ENCODE measurements at regions not wholly inside any gene's neighbourhood (a gene's known extent, or its start where the extent isn't known, plus 50 kb on each side); places are given as distances from the start of the nearest gene placed in this dataset.

GRCh38 chr14:49408187-49408933 lies 177.8 kb downstream of the RPS29 start:
- Histone ChIP-seq H3K36me3 (no peaks in the 10 kb centered on the region), H3K4me1 (ENCODE audit: control insufficient read depth in 1 of 2, low read depth in 2 of 2) (no peaks in the 10 kb centered on the region), H3K4me3 (no peak overlapping the region), H3K9me3 (no peaks in the 10 kb centered on the region), H3K27me3 (replicated peaks; ENCODE audit: insufficient read depth) (no peaks in the 10 kb centered on the region), H3K27ac (no peak overlapping the region)
- ATAC-seq (ENCODE audit: insufficient number of reproducible peaks, low FRiP score, low read depth), result no peak
- no peak for TF ChIP-seq CTCF (IDR thresholded peaks at IDR 0.05)
- no peak for DNase-seq (ENCODE audit: low spot score)

DNA sequence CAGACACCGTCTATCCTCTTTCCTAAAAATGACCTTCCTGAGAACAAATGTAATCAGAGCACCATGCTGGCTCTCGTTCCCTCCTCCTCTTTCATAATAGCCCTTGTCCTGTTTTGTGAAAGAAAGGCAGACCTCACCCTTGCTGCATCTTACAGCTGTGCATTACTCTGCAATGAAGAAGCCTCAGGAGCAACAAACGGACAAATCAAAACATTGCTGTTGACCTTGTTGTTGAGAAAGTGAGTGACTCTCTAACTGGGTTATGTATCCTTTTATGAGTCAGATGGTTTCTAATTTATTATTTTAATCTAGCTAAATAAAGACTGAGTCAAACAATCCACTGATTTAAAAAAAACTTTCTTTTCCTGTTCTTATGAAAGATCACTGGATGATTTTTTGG lies 180.9 kb downstream of the RPS29 start:
- Histone ChIP-seq H3K27ac (no peak overlapping the region), H3K36me3 (no peaks in the 10 kb centered on the region), H3K4me1 (ENCODE audit: control insufficient read depth in 1 of 2, low read depth in 2 of 2) (no peaks in the 10 kb centered on the region), H3K4me3 (no peak overlapping the region), H3K27me3 (replicated peaks; ENCODE audit: insufficient read depth) (no peaks in the 10 kb centered on the region), H3K9me3 (no peaks in the 10 kb centered on the region)
- no peak for TF ChIP-seq CTCF (IDR thresholded peaks at IDR 0.05)
- ATAC-seq (ENCODE audit: insufficient number of reproducible peaks, low FRiP score, low read depth), result no peak
- no peak for DNase-seq (ENCODE audit: low spot score)

GRCh38 chr14:49401373-49401772 lies 184.8 kb downstream of the RPS29 start:
- Histone ChIP-seq H3K9me3 (no peaks in the 10 kb centered on the region), H3K4me3 (no peak overlapping the region), H3K27ac (no peak overlapping the region), H3K4me1 (ENCODE audit: control insufficient read depth in 1 of 2, low read depth in 2 of 2) (no peaks in the 10 kb centered on the region), H3K27me3 (replicated peaks; ENCODE audit: insufficient read depth) (no peaks in the 10 kb centered on the region), H3K36me3 (no peaks in the 10 kb centered on the region)
- TF ChIP-seq CTCF (IDR thresholded peaks at IDR 0.05), result no peak
- ATAC-seq (ENCODE audit: insufficient number of reproducible peaks, low FRiP score, low read depth) (no peak), DNase-seq (ENCODE audit: low spot score) (no peak)

- Histone ChIP-seq H3K4me1 (ENCODE audit: control insufficient read depth in 1 of 2, low read depth in 2 of 2) (no peaks in the 10 kb centered on the region), H3K9me3 (no peaks in the 10 kb centered on the region), H3K36me3 (no peaks in the 10 kb centered on the region), H3K27me3 (replicated peaks; ENCODE audit: insufficient read depth) (no peaks in the 10 kb centered on the region), H3K27ac (no peak overlapping the region), H3K4me3 (no peak overlapping the region)
- no peak for ATAC-seq (ENCODE audit: insufficient number of reproducible peaks, low FRiP score, low read depth)
- DNase-seq (ENCODE audit: low spot score), result no peak
- no peak for TF ChIP-seq CTCF (IDR thresholded peaks at IDR 0.05)
These were observed 189.4 kb downstream of the RPS29 start for GRCh38 chr14:49396801-49397200.

DNA sequence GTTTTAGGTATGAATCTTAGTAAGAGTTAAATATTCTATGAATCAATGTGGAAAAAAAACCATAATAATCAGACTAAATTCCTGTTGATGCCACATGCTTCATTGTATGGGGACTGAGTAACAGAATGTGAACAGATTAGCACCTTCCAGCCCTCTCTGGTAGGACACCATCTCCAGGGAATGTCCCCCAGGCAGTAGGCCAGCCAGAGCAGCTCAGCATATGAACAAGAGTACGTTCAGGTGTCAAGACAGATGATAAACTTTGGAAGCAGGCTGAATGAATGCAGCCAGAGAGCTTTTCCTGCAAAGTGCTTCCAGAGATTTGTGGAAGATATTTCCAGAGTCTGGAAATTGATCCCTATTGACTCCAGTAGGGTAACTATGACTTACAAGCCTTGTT lies 204.4 kb downstream of the RPS29 start:
- no peak for DNase-seq (ENCODE audit: low spot score)
- Histone ChIP-seq H3K27me3 (replicated peaks; ENCODE audit: insufficient read depth) (no peaks in the 10 kb centered on the region), H3K4me1 (ENCODE audit: control insufficient read depth in 1 of 2, low read depth in 2 of 2) (no peaks in the 10 kb centered on the region), H3K4me3 (no peak overlapping the region), H3K9me3 (no peaks in the 10 kb centered on the region), H3K36me3 (no peaks in the 10 kb centered on the region), H3K27ac (no peak overlapping the region)
- no peak for ATAC-seq (ENCODE audit: insufficient number of reproducible peaks, low FRiP score, low read depth)
- TF ChIP-seq CTCF (IDR thresholded peaks at IDR 0.05), result no peak
